GM13976 (cell line): ENCODE measurements at regions not wholly inside any gene's neighbourhood (a gene's known extent, or its start where the extent isn't known, plus 50 kb on each side); places are given as distances from the start of the nearest gene placed in this dataset.

Experiments
- DNase-seq: peaks from one replicate; pipeline ENCODE4 v3.0.0; 2012; ENCODE audit warnings: low spot score
- CTCF ChIP-seq: IDR thresholded peaks from 2 replicates; pipeline ENCODE4 v1.5.1; 2012; ENCODE audit warnings: borderline replicate concordance, mild to moderate bottlenecking; ENCODE audit not compliant: insufficient read depth; ENCODE audit errors: extremely low read depth, missing control alignments, control extremely low read depth
- in situ Hi-C: fragments of 300-500 bp; cut with MboI; formaldehyde crosslinking; loops from one replicate; pipeline ENCODE4 v1.12.0; 2022; ENCODE audit warnings: low sequenced_read_pairs, mixed read lengths, inconsistent platforms; ENCODE audit not compliant: unreplicated experiment

- TF ChIP-seq CTCF: no peak
- no peak for DNase-seq
- in situ Hi-C loops: no loop called here
These were observed 88.8 kb upstream of the TBL1XR1 start for GRCh38 chr3:177286034-177286433.

- TF ChIP-seq CTCF: no peak
- DNase-seq: no peak
- in situ Hi-C loops: no loop called here
These were observed 89.9 kb upstream of the TBL1XR1 start for GRCh38 chr3:177287231-177287630.

- in situ Hi-C loops: no loop called here
- no peak for TF ChIP-seq CTCF
- no peak for DNase-seq
These were observed 93.4 kb upstream of the TBL1XR1 start for GRCh38 chr3:177290633-177291032.

- DNase-seq: no peak
- in situ Hi-C loops: no loop called here
- TF ChIP-seq CTCF: no peak
These were observed 96.9 kb upstream of the TBL1XR1 start for GRCh38 chr3:177294221-177294620.

- in situ Hi-C loops: no loop called here
- no peak for DNase-seq
- no peak for TF ChIP-seq CTCF
These were observed 97.8 kb upstream of the TBL1XR1 start for GRCh38 chr3:177295116-177295515.

GRCh38 chr3:177299250-177299649 lies 102.0 kb upstream of the TBL1XR1 start:
- no peak for TF ChIP-seq CTCF
- no peak for DNase-seq
- in situ Hi-C loops: no loop called here
